HG02943 (cell line): ENCODE measurements at regions not wholly inside any gene's neighbourhood (a gene's known extent, or its start where the extent isn't known, plus 50 kb on each side); places are given as distances from the start of the nearest gene placed in this dataset.
"Not testable (repeated sequence)": the region's sequence is repeated elsewhere in the genome, so short reads cannot be mapped to it uniquely, and the experiment has no call there.

Source experiments
- ATAC-seq: cut with Tn5 transposase; IDR thresholded peaks from one replicate; pipeline ENCODE4 v1.9.1; 2021; ENCODE audit warnings: mild to moderate bottlenecking, low read depth, moderate library complexity; ENCODE audit not compliant: unreplicated experiment

GRCh38 chr10:64846700-64847099 lies 1325.5 kb downstream of the REEP3 start:
- ATAC-seq = no peak

GRCh38 chr10:64855941-64856340 lies 1334.7 kb downstream of the REEP3 start:
- ATAC-seq = no peak

DNA sequence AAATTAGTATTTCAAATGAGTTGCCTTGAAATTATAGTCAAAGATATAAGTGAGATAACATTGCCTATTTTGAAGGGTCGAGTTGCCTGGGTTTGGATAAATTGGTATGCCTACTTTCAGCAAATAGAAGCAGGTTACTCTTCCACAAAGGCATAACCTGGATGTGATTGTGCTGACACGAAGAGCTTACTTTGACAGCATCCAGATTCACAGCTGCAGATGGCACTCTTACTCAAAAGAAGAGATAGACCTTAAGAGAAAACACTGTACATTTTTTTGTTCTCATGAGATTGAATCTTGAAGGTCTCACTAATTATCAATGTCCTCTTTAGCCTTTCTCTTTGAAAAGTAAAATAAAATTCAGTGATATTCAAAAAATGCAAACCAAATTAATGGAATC lies 1338.7 kb downstream of the REEP3 start:
- ATAC-seq = no peak

- no peak for ATAC-seq
Measured at GRCh38 chr10:64863836-64864235, 1342.6 kb downstream of the REEP3 start.

DNA sequence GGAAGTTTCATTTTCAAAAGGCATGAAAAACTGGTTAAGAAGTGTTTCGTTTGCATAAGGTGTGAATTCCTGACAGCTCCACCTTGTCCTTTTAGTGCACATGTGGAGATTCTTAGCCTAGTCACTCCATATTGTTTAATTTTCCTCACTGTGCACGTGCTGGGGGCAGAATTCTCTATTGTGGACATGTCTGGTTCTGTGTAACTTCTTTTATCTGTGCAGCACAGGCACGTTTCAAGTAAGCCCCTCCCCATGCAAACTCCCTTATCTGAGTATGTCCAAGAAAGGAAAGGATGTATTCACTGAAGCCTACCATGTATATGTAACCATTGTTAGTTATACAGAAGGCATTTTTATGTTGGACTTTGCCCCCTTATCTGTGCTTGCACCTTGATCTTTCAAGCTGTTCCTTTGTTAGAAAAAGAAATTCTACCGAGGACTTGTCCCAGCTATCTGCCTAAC lies 1346.3 kb downstream of the REEP3 start:
- ATAC-seq = no peak

DNA sequence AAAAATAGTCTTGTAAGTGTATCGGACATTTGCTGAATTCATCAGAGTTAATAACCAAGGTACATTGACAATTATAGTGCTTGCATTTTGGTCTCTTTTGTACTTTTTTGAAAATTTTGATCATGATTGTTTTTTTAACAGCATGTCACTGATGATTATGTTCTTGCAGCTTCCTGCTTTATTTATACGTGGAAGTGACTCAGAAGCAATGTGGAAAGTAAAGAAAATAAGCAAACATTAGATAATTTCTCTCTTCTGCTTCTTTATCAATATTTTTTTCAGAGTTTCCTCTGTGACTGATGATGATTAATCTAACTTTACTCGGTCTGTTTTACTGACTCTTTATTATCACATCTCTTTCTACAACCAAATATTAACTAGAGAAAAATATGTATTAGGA lies 1351.9 kb downstream of the REEP3 start:
- no peak for ATAC-seq

- ATAC-seq = no peak
Measured at GRCh38 chr10:64873959-64874358, 1352.8 kb downstream of the REEP3 start.

DNA sequence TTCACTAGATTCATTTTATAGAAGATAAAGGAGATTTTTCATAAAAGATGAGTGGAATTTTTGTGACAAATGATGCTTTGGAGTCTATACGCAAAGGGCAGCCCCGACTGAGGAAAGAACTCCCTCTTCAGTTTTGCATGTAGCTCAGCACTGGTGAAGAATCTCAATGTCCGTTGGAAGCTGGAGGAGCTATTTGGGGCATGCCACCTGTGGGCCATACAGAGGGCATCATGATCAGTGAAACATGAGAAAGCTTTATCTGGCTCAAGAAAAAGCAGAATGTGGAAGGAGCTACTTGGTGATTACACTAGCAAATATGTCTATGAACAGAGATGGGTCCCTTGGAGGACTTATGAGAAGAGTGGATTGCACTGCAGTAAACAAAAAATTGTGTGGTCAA lies 1359.3 kb downstream of the REEP3 start:
- no peak for ATAC-seq

DNA sequence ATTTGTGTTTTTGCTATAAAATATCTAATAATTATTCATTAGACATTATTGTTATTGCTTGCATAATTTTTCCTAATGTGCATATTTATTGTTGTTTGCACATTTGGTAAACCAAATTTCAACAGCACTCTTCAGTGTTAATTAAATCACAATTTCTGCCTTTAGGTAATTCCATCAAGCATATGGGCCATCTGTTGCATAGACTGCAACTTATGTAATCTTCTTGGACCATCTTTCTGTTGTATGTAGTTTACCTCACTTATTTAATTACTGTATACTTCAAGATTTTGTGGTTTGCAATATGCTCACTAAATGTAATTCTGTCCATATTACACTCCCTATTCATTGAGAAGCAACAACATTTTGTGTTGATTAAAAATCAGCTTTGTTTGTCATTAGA lies 1360.1 kb downstream of the REEP3 start:
- no peak for ATAC-seq

- ATAC-seq = no peak
Measured at GRCh38 chr10:64896582-64896981, 1375.4 kb downstream of the REEP3 start.

DNA sequence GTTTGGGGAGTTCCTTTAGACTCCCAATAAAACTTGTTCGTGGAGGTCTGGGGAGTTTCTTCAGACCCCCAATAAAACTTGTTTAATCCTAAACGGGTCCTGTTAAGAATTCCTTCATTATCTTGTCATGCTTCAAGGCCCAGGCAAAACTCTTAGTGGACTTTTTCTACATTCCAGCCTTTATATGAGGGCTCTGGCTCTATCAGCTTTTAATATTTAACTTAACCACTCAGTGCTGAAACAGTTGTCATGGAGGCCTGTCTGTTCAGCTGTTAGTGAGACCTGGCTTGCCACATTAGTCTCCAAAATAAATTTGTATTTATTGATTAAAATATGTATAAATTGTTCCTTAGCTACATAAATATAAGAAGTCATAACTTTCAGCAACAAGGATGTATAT lies 1385.1 kb downstream of the REEP3 start:
- not testable (repeated sequence) for ATAC-seq

GRCh38 chr10:64924306-64924705 lies 1403.1 kb downstream of the REEP3 start:
- not testable (repeated sequence) for ATAC-seq

DNA sequence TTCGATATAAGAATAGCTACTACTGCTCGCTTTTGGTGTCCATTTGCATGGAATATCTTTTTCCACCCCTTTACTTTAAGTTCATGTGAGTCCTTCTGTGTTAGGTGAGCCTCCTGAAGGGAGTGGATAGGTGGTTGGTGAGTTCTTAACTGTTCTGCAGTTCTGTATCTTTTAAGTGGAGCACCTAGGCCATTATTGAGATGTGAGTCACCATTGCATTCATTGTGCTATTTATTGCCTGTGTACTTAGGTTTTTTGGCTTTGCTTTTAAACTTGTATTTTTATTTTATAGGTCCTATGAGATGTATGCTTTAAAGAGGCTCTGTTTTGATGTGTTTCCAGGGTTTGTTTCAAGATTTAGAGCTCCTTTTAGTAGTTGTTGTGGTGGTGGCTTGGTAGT lies 1430.8 kb downstream of the REEP3 start:
- no peak for ATAC-seq

- ATAC-seq = no peak
Measured at GRCh38 chr10:64956441-64956840, 1435.2 kb downstream of the REEP3 start.

DNA sequence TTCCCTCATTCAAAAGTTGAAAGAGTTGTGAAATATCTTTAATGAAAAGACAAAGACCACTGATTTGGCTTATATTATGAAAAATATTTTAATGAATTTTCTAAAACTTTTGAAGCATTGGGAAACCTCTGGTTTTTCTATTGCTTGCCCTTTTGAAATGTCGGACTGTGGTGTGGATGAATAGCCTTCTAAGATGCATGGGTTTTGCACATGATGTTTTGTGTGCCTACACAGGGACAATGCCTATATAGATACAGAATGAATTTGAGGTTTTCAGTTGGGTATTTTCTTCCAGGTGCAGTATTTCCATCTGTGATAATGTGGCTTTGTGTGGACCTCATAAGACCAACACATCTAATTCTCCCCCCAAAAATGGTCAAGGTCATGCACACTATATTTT lies 1437.9 kb downstream of the REEP3 start:
- no peak for ATAC-seq

GRCh38 chr10:64959883-64960282 lies 1438.7 kb downstream of the REEP3 start:
- no peak for ATAC-seq

- no peak for ATAC-seq
Measured at GRCh38 chr10:64973391-64973790, 1452.2 kb downstream of the REEP3 start.

DNA sequence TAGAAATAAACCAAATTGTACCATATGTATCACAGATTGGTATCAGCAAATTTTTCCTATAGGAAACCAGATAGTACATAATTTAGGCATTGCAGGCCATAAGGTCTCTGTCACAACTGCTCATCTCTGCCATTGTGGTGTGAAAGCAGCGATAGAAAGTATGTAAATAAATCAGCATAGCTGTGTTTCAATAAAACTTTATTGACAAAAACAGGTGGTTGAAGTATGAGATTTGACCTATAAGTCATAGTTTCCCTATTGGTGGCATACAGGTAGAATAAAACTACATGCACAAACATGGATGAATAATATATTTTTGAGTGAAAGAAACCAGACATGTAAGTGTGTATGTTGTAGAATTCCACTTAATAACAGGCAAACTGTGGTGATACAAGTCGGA lies 1454.9 kb downstream of the REEP3 start:
- no peak for ATAC-seq

DNA sequence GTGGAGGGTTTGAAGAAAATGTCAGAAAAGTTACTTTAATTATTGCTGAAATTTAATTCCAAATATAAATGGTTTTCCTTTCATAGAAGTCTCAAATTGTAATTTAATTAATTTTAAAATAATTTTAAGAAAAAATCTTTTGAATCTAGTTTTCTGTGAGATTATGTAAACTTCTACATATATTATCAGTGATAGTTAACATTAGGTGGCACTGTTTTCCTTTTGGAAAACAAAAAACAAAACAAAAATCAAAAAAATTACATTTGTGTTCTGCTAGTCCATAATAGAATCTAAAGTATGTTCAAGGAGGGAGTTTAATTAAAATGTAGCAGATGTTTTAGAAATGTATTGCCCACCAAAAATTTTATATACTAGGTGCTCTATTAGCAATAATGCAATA lies 1456.7 kb downstream of the REEP3 start:
- no peak for ATAC-seq

DNA sequence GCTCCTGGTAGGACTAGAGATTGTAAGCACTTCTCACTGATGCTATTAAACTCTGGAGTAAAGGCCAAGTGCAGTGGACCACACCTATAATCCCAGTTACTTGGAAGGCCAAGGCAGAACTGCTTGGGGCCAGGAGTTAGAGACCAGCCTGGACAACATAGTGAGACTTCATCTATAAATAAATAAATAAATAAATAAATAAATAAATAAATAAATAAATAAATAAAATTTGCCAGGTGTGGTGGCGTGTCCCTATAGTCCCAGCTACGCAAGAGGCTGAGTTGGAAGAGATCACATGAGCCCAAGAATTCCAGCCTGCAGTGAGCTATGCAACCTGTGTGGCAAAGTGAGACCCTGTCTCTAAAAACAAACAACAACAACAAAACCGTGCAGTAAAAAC lies 1475.7 kb downstream of the REEP3 start:
- no peak for ATAC-seq

DNA sequence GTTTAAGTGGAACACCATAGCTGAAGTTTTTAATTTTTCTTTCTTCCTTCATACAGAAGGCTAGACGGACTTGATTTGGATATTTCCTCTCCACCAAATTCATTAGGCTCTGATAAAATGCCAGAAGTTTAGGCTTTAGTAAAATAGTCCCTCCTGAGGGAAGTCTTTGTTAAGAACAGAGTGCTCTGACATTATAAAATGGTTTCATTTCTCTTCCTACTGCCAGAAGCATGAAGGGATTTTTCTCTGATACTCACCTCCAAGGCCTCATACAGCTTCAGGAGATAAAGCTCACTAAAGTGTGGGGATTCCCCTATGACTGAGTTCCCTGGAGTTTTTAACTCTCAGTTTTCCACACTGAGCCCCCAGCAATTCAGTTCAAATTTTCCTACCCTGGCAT lies 1489.6 kb downstream of the REEP3 start:
- ATAC-seq = no peak

- no peak for ATAC-seq
Measured at GRCh38 chr10:65017523-65017922, 1496.3 kb downstream of the REEP3 start.

- ATAC-seq = no peak
Measured at GRCh38 chr10:65024886-65025285, 1503.7 kb downstream of the REEP3 start.
